Activated CD4-positive, alpha-beta T cell treated with anti-CD3 and anti-CD28 coated beads for 24 hours (primary cell): ENCODE measurements at regions not wholly inside any gene's neighbourhood (a gene's known extent, or its start where the extent isn't known, plus 50 kb on each side); places are given as distances from the start of the nearest gene placed in this dataset.
"Not testable (repeated sequence)": the region's sequence is repeated elsewhere in the genome, so short reads cannot be mapped to it uniquely, and the experiment has no call there.

Experiments used
- DNase-seq, 2 donors: peaks; one replicate each; pipeline ENCODE4 v3.0.0-alpha.2; 2020; ENCODE audit warnings: low read depth in 2 of 2

DNA sequence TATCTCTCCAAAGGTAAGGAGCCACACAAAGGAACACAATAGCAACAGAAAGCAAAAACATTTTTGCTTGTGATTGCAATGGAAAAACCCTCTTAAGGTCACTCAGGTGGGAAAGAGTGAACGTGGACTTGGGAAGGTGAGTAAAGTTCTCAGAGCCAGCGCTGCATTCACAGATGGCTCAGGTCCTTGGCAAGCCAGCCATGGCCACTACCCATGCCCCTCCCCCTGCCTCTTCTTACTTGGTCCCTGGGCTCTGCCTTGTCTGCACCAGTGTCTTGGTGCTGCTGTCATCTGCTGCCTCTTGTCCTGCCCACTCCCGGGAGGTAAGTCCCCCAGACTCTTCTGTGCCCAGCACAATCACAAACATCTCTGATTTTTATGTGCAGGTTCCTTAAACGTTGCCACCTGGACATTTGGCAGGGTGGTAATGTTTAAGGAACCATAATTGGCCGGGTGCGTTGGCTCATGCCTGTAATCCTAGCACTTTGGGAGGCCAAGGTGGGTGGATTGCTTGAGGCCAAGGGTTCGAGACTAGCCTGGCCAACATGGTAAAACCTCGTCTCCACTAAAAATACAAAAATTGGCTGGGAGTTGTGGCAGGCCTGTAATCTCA, 74.6 kb downstream of the FEM1C start:
- no peak for DNase-seq

GRCh38 chr5:115467628-115468027, 76.9 kb downstream of the FEM1C start:
- DNase-seq, result no peak

DNA sequence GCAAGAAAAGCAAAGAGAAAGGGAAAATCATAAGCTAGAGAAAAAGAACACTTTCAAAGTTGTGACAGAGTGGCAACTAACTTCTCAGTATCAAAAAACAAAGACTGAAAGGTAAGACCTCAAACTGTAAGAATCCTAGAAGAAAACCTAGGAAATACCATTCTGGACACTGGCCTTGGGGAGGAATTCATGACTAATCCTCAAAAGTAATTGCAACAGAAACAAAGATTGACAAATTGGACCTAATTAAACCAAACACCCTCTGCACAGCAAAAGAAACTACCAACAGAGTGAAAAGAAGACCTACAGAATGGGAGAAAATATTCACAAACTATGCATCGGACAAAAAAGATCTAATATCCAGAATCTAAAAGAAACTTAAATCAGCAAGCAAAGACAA, 79.1 kb downstream of the FEM1C start:
- DNase-seq, result no peak

GRCh38 chr5:115463983-115464382, 80.6 kb downstream of the FEM1C start:
- no peak for DNase-seq

GRCh38 chr5:115461506-115462290, 82.9 kb downstream of the FEM1C start:
- DNase-seq, result peak in 1 of 2 donors; percentile 13

GRCh38 chr5:115461093-115461492, 83.5 kb downstream of the FEM1C start:
- DNase-seq, result no peak

DNA sequence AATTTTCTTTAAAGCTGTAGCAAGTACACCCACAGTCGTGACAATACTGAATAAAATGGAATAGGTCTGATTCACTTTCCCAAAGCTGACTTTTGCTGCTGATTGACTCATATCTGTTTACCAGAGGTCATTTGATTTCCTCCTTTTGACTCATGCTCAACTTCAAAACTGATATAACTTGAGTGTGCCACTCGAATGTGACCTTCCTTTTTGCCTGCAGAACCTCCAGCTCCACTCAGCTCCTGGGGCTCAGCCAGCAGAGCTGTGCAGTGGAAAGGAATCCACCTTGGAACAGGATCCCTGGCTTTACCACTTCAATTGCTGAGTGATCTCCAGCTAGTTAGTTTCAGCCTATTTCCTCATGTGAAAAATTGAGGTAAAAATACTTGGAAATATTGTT, 84.1 kb downstream of the FEM1C start:
- DNase-seq, result no peak

GRCh38 chr5:115459855-115460341, 84.7 kb downstream of the FEM1C start:
- no peak for DNase-seq

GRCh38 chr5:115458416-115458815, 86.2 kb downstream of the FEM1C start:
- no peak for DNase-seq

GRCh38 chr5:115458003-115458409, 86.6 kb downstream of the FEM1C start:
- no peak for DNase-seq

DNA sequence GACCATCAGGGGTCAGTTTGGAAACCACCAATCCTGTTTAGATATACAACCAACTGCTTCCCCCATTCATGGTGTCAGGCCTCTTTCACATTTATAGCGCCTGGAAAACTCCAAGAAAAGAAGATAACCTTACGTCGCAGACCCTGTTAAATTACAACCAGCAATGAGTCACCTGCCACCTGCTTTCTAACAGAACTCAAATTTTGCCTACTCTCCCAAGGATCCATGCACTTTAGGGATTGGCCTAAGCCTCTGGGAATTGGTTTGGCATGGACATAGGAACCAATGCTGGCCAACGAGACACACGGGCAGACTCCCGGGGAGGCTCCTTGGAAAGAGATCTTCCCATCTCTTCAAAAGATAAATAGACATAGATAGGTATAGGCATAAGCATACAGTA, 87.0 kb downstream of the FEM1C start:
- no peak for DNase-seq

GRCh38 chr5:115456539-115457040, 88.0 kb downstream of the FEM1C start:
- no peak for DNase-seq

DNA sequence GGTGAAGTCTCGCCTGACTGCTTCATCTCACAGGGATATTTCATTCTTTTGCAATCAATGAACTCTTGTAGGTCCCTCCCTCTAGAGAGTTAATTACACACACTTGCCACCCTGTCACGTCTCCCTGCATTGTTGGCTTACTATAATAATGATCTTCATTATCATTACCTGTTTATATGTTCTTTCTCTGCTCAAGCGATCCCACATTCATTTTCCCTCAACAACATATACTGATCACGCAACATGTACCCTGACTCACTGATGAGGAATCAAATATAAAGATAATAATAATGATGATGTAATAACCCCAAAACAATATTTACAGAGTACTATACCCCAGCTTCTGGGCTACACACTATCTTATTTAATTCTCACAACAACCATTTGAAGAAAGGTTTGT, 88.5 kb downstream of the FEM1C start:
- DNase-seq, result no peak

GRCh38 chr5:115455301-115455707, 89.3 kb downstream of the FEM1C start:
- DNase-seq, result no peak

DNA sequence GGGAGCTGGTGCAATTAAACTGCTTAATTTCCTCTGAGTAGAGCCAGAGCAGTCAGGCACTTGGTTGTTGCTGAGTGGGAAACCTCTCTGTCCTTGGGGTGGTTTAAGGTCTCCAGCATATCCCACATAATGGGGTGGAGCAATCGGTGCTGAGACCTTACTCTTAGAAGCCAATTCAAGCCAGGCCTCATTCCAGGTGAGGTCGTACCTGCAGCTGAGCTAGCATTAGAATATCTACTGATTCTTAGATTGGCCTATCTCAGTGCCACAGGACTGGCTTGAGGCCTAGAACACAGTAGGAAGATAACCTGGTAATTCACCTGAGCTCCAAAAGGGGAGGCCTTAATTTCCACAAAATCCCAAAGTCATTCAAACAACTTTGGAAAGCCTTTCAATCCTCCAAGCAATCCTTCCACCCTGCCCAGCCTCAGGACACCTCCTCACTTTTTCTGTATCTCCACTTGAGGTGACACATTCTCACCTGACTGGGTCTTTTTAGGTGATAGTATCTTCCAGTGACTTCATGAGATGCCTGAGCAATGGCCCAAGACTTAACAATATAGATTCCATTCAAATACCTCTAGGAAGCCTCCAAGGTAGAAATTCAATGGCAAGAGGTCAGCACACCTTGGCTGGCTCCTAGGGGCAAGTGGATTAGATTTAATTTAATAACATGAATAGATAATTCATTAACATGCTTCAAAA, 91.0 kb downstream of the FEM1C start:
- no peak for DNase-seq

DNA sequence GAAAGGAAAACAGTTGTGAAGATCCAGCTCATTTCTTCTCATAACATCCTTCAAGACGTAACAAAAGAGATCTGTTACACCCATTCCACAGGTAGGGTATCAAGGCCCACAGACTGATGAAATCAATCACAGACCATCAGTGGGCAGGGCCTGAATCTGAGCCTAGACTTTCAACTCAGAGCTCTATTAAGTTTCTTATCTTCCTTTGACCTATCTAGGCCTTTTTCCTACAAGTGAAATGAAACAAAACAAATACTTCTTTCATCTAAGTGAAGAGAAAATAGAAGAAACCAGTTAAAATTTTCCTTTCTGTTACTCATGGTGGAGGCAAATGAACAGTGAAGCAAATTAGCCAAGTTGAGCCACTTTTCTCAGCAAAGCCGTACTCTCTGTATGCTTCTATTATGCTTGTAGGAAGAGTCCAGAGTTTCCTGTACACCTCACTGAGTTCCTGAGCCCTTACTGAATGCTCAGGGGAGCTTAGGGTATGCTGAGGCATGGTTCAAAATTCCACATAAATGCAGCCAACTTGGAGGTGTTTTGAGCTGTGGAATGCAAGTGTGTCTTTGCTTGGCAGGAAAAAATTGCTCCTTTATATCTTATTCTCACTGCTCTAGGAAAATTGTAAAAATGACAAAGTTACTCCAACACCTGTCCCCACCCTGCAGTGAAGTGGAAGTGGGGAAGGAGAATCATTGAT, 91.9 kb downstream of the FEM1C start:
- no peak for DNase-seq

GRCh38 chr5:115452083-115452482, 92.5 kb downstream of the FEM1C start:
- no peak for DNase-seq

- no peak for DNase-seq
Observed at GRCh38 chr5:115450741-115451140, 93.8 kb downstream of the FEM1C start.

- not testable (repeated sequence) for DNase-seq
Observed at GRCh38 chr5:115448630-115449029, 95.9 kb downstream of the FEM1C start.

DNA sequence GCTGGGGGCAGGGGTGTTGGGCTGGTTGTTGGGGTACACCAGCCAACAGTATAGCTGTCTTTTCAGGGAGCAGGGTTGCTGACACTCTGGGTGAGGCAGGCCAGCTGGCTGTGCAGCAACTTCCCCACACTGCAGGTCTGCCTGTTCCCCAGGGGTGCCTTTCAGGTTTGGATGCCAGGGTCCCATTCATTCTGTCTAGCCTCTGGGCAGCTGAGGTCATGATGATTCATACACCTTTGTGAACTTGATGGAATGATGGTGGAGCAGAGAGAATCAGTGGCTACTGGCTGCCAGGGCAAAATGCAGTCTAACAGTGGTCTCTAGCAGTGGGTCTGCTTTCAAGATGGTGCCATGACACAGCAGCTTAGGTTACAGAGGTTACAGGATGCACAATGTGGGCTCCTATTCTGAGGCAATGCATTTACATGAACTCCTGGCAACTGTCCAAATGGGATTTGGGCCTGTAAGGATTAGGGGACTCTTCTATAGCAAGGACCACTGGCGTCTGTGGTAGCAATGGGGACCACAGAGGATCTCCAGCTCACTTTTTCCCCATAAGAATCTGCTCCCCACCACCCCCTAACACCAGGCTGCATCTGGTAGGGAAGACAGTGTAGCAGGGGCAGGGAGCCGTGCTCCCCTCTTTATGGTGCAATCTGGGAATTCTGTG, 103.7 kb downstream of the FEM1C start:
- no peak for DNase-seq

DNA sequence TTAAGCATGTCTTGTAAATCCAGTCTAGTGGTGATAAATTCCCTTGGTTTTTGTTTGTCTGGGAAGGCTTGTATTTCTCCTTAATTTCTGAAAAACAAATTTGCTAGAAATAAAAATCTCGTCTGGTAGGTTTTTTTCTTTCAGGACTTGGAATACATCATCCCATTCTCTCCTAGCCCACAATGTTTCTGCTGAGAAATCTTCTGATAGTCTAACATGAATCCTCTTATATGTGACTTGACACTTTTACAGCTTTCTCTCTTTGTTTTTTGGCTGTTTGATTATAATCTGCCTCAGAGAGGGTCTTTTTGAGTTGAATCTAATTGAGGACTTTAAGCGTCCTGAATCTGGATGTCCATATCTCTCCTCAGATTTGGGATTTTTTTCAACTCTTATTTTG, 104.9 kb downstream of the FEM1C start:
- DNase-seq, result no peak
